BJ (cell line): ENCODE measurements at regions not wholly inside any gene's neighbourhood (a gene's known extent, or its start where the extent isn't known, plus 50 kb on each side); places are given as distances from the start of the nearest gene placed in this dataset.
"Not testable (repeated sequence)": the region's sequence is repeated elsewhere in the genome, so short reads cannot be mapped to it uniquely, and the experiment has no call there.

Experiments
- CTCF ChIA-PET: fragments of 350-600 bp; formaldehyde crosslinking; extraction: SDS; loops from one replicate; lab custom pipeline; 2021; ENCODE audit warnings: antibody characterized with exemption, inconsistent platforms; lab: Yijun Ruan, JAX
- POLR2A ChIA-PET: fragments of 300-600 bp; sonication (Branson Sonifier 250); formaldehyde crosslinking; extraction: SDS; loops from one replicate; lab custom pipeline; 2021; ENCODE audit warnings: antibody characterized with exemption; lab: Charles Lee
- DNase-seq: peaks from one replicate; pipeline ENCODE4 v3.0.0-alpha.2; 2011; ENCODE audit warnings: low read depth
- H3K27me3 ChIP-seq: 2 replicates; pipeline ENCODE4 v1.6.0; 2011; ENCODE audit warnings: low read length; ENCODE audit not compliant: control insufficient read depth, insufficient read depth
- H3K36me3 ChIP-seq: 2 replicates; pipeline ENCODE4 v1.5.1; 2011; ENCODE audit warnings: low read length; ENCODE audit not compliant: control insufficient read depth, insufficient read depth
- H3K4me3 ChIP-seq: 2 replicates; pipeline ENCODE4 v1.5.1; 2011; ENCODE audit warnings: low read depth, mild to moderate bottlenecking, control low read depth, low read length
- CTCF ChIP-seq: IDR thresholded peaks from 2 replicates; pipeline ENCODE4 v1.5.1; 2011; ENCODE audit warnings: low read depth, mild to moderate bottlenecking, control low read depth, inconsistent platforms, low read length, moderate library complexity; ENCODE audit not compliant: insufficient read depth

GRCh38 chr20:29119141-29119540, 2138.3 kb upstream of the DEFB115 start:
- ChIA-PET CTCF (no interaction called here), POLR2A (no interaction called here)
- H3K36me3 ChIP-seq, result no peaks in the 10 kb centered on the region
- H3K27me3 ChIP-seq, result no peaks in the 10 kb centered on the region
- no peak for DNase-seq
- TF ChIP-seq CTCF, result no peak
- H3K4me3 ChIP-seq, result no peak overlapping the region

GRCh38 chr20:29119684-29120083, 2137.8 kb upstream of the DEFB115 start:
- CTCF ChIA-PET, H3K36me3 ChIP-seq, DNase-seq, H3K27me3 ChIP-seq, H3K4me3 ChIP-seq, POLR2A ChIA-PET: not testable (repeated sequence)

DNA sequence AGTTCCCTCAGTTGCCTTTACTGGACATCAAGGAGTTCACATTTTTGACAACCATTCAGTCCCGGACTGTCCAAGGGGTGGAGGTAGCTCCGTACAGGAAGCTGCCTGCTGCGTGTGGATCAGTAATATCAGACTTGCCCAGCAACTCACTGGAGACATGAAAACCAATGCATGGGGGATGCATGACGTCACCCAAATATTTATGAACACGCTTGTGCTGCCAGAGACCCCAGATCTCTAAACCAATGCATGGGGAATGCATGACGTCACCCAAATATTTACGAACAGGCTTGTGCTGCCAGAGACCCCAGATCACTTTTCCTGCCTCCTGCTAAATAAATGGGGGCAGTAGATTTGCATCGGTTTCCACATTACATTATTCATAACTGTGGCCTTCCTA, 2137.4 kb upstream of the DEFB115 start:
- DNase-seq, H3K36me3 ChIP-seq, H3K27me3 ChIP-seq, H3K4me3 ChIP-seq, CTCF ChIA-PET, POLR2A ChIA-PET: not testable (repeated sequence)

DNA sequence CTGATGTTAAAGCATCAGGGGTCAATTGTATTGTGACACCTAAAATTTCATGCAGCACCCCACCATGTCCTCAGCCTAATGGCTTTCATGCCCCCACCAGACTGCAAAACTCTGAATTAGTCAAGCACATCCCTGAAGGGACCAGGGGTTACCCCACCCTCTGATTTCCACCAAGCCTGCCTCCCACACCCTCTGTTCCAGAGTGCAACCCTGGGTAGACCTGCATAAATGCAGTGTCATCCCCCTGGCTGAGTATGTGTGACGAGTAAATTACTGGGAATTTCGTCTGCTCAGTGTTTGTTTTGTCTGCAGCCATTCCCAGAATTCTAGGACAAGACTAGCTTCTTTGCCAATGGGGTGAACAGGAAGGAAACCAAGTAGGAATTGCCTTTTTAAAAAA, 2136.9 kb upstream of the DEFB115 start:
- POLR2A ChIA-PET, H3K4me3 ChIP-seq, H3K36me3 ChIP-seq, DNase-seq, CTCF ChIA-PET, H3K27me3 ChIP-seq: not testable (repeated sequence)

- H3K27me3 ChIP-seq, POLR2A ChIA-PET, CTCF ChIA-PET, DNase-seq, H3K36me3 ChIP-seq, H3K4me3 ChIP-seq: not testable (repeated sequence)
These were observed 2134.7 kb upstream of the DEFB115 start for GRCh38 chr20:29122784-29123183.

- ChIA-PET CTCF (no interaction called here), POLR2A (no interaction called here)
- no peak for TF ChIP-seq CTCF
- H3K27me3 ChIP-seq, result no peaks in the 10 kb centered on the region
- H3K36me3 ChIP-seq, result no peaks in the 10 kb centered on the region
- H3K4me3 ChIP-seq, result no peak overlapping the region
- no peak for DNase-seq
These were observed 2133.6 kb upstream of the DEFB115 start for GRCh38 chr20:29123861-29124260.
